Ovary (tissue), 3 donors: ENCODE measurements at regions not wholly inside any gene's neighbourhood (a gene's known extent, or its start where the extent isn't known, plus 50 kb on each side); places are given as distances from the start of the nearest gene placed in this dataset.

Source experiments
- CTCF ChIP-seq, 3 donors: fragments of 450-650 bp in 2 of 3; fragments of 200-600 bp in 1 of 3; IDR thresholded peaks; one replicate each; pipeline versions ENCODE4 v1.5.1 to v1.8.0; 2016 to 2022; ENCODE audit warnings: antibody characterized with exemption in 3 of 3, mild to moderate bottlenecking in 1 of 3
- POLR2A ChIP-seq: fragments of 450-650 bp; IDR thresholded peaks from one replicate; pipeline ENCODE4 v1.6.1; 2017; ENCODE audit warnings: antibody characterized with exemption, mild to moderate bottlenecking, moderate library complexity
- donor health status: DM: no; HTN: no; CAD: no.

GRCh38 chr5:79859588-79859987, 131.5 kb downstream of the MTX3 start:
- TF ChIP-seq CTCF (IDR thresholded peaks at IDR 0.05) (no peak), POLR2A (no peak)
